GM23248 (cell line): ENCODE measurements at regions not wholly inside any gene's neighbourhood (a gene's known extent, or its start where the extent isn't known, plus 50 kb on each side); places are given as distances from the start of the nearest gene placed in this dataset.

Experiments
- DNase-seq: peaks from one replicate; pipeline ENCODE4 v3.0.0-alpha.2; 2015
- H2AFZ ChIP-seq: fragments of 200-600 bp; sonication (generic); 2 replicates; pipeline ENCODE4 v1.6.1; 2016; ENCODE audit warnings: antibody characterized with exemption
- H3F3A ChIP-seq: fragments of 200-600 bp; sonication (generic); 2 replicates; pipeline ENCODE4 v1.6.1; 2016; ENCODE audit warnings: mild to moderate bottlenecking, antibody characterized with exemption, mixed run types; ENCODE audit not compliant: insufficient read depth
- H3K27ac ChIP-seq: fragments of 200-600 bp; sonication (generic); 2 replicates; pipeline ENCODE4 v1.5.1; 2016; ENCODE audit warnings: mild to moderate bottlenecking
- H3K27me3 ChIP-seq: fragments of 200-600 bp; sonication (generic); replicated peaks from 2 replicates; pipeline ENCODE4 v1.6.1; 2016; ENCODE audit warnings: mild to moderate bottlenecking; ENCODE audit not compliant: insufficient read depth
- H3K36me3 ChIP-seq: fragments of 200-600 bp; sonication (generic); 2 replicates; pipeline ENCODE4 v1.6.1; 2016; ENCODE audit warnings: low read depth, mild to moderate bottlenecking
- H3K4me1 ChIP-seq: fragments of 200-600 bp; sonication (generic); 2 replicates; pipeline ENCODE4 v1.6.1; 2016; ENCODE audit warnings: mild to moderate bottlenecking; ENCODE audit not compliant: insufficient read depth
- H3K4me2 ChIP-seq: fragments of 200-600 bp; sonication (generic); one replicate; pipeline ENCODE4 v1.6.1; 2016; ENCODE audit warnings: mild to moderate bottlenecking; ENCODE audit not compliant: unreplicated experiment
- H3K4me3 ChIP-seq: fragments of 200-600 bp; sonication (generic); 2 replicates; pipeline ENCODE4 v1.5.1; 2016; ENCODE audit warnings: mild to moderate bottlenecking
- H3K79me2 ChIP-seq: fragments of 200-600 bp; sonication (generic); 2 replicates; pipeline ENCODE4 v1.6.1; 2016; ENCODE audit warnings: mild to moderate bottlenecking; ENCODE audit not compliant: insufficient read depth
- H3K9ac ChIP-seq: fragments of 200-600 bp; sonication (generic); 2 replicates; pipeline ENCODE4 v1.6.1; 2016; ENCODE audit warnings: mild to moderate bottlenecking
- H3K9me2 ChIP-seq: fragments of 200-600 bp; sonication (generic); 2 replicates; pipeline ENCODE4 v1.6.1; 2016; ENCODE audit warnings: mixed run types, mild to moderate bottlenecking, moderate library complexity; ENCODE audit not compliant: insufficient read depth
- H3K9me3 ChIP-seq: fragments of 200-600 bp; sonication (generic); one replicate; pipeline ENCODE4 v1.6.1; 2017; ENCODE audit warnings: low read depth
- H4K20me1 ChIP-seq: fragments of 200-600 bp; sonication (generic); 2 replicates; pipeline ENCODE4 v1.6.0; 2016; ENCODE audit not compliant: insufficient read depth
- EZH2 ChIP-seq: fragments of 200-600 bp; sonication (generic); IDR thresholded peaks from 2 replicates; pipeline ENCODE4 v1.6.1; 2018; ENCODE audit warnings: antibody characterized with exemption, mild to moderate bottlenecking; ENCODE audit not compliant: insufficient read depth, poor library complexity, severe bottlenecking
- EZH2phosphoT487 ChIP-seq: fragments of 200-600 bp; sonication (generic); IDR thresholded peaks from 2 replicates; pipeline ENCODE4 v1.6.1; 2018; ENCODE audit warnings: antibody characterized with exemption, moderate library complexity, mild to moderate bottlenecking, low read depth; ENCODE audit not compliant: insufficient read depth
- WGBS, 2 experiments: methylation state at CpG; one replicate each; pipeline ENCODE4 v1.1.6; 2015 to 2017; ENCODE audit warnings: low lambda C conversion rate in 2 of 2, low coverage in 1 of 2; ENCODE audit errors: missing lambda C conversion rate in 2 of 2; 5-methylcytosine and 5-hydroxymethylcytosine counted together
- in situ Hi-C: fragments of 300-500 bp; cut with MboI; formaldehyde crosslinking; loops from 2 replicates; pipeline ENCODE4 v1.15.0; 2020

- no peaks in the 10 kb centered on the region for H3K9me3 ChIP-seq
- in situ Hi-C loops, result no loop called here
- H3K9ac ChIP-seq, result no peak overlapping the region
- H3F3A ChIP-seq, result no peaks in the 10 kb centered on the region
- no peak overlapping the region for H3K4me3 ChIP-seq
- H3K79me2 ChIP-seq, result no peaks in the 10 kb centered on the region
- no peak overlapping the region for H2AFZ ChIP-seq
- no peaks in the 10 kb centered on the region for H3K9me2 ChIP-seq
- H3K27ac ChIP-seq, result no peak overlapping the region
- H4K20me1 ChIP-seq, result no peaks in the 10 kb centered on the region
- no peak for DNase-seq
- H3K27me3 ChIP-seq, result no peaks in the 10 kb centered on the region
- no peak overlapping the region for H3K4me2 ChIP-seq
- H3K4me1 ChIP-seq, result no peaks in the 10 kb centered on the region
- no peaks in the 10 kb centered on the region for H3K36me3 ChIP-seq
- TF ChIP-seq EZH2phosphoT487, result no peak
- TF ChIP-seq EZH2, result no peak
- 59 to 74% methylated on average over 3 of the region's 3 CpGs for WGBS, 2 experiments
Observed at GRCh38 chr14:49220492-49220891, 365.7 kb downstream of the RPS29 start.

- DNase-seq, result peak; percentile 27
- H2AFZ ChIP-seq, result no peak overlapping the region
- H3K9ac ChIP-seq, result no peak overlapping the region
- H3K4me3 ChIP-seq, result no peak overlapping the region
- no peak overlapping the region for H3K4me2 ChIP-seq
- in situ Hi-C loops, result no loop called here
- no peaks in the 10 kb centered on the region for H3K9me2 ChIP-seq
- WGBS, 2 experiments, result 5 to 8% methylated on average over 5 of the region's 5 CpGs
- no peaks in the 10 kb centered on the region for H3K9me3 ChIP-seq
- H3F3A ChIP-seq, result no peaks in the 10 kb centered on the region
- no peaks in the 10 kb centered on the region for H3K4me1 ChIP-seq
- H3K27ac ChIP-seq, result no peak overlapping the region
- H3K27me3 ChIP-seq, result no peaks in the 10 kb centered on the region
- no peaks in the 10 kb centered on the region for H3K79me2 ChIP-seq
- H4K20me1 ChIP-seq, result no peaks in the 10 kb centered on the region
- TF ChIP-seq EZH2 (no peak), EZH2phosphoT487 (no peak)
- no peaks in the 10 kb centered on the region for H3K36me3 ChIP-seq
Observed at GRCh38 chr14:49218436-49219092, 367.6 kb downstream of the RPS29 start.

- H3K9ac ChIP-seq, result no peak overlapping the region
- H3K9me3 ChIP-seq, result no peaks in the 10 kb centered on the region
- no peak overlapping the region for H2AFZ ChIP-seq
- TF ChIP-seq EZH2phosphoT487, result no peak
- no peak for TF ChIP-seq EZH2
- 8 to 9% methylated on average over 4 of the region's 4 CpGs for WGBS, 2 experiments
- DNase-seq, result peak; percentile 58
- no peaks in the 10 kb centered on the region for H3K36me3 ChIP-seq
- H4K20me1 ChIP-seq, result no peaks in the 10 kb centered on the region
- H3K27ac ChIP-seq, result no peak overlapping the region
- no peaks in the 10 kb centered on the region for H3K79me2 ChIP-seq
- in situ Hi-C loops, result no loop called here
- no peaks in the 10 kb centered on the region for H3F3A ChIP-seq
- no peaks in the 10 kb centered on the region for H3K9me2 ChIP-seq
- H3K4me3 ChIP-seq, result no peak overlapping the region
- H3K4me1 ChIP-seq, result no peaks in the 10 kb centered on the region
- H3K4me2 ChIP-seq, result no peak overlapping the region
- H3K27me3 ChIP-seq, result no peaks in the 10 kb centered on the region
Observed at GRCh38 chr14:49212721-49213120, 373.5 kb downstream of the RPS29 start.

DNA sequence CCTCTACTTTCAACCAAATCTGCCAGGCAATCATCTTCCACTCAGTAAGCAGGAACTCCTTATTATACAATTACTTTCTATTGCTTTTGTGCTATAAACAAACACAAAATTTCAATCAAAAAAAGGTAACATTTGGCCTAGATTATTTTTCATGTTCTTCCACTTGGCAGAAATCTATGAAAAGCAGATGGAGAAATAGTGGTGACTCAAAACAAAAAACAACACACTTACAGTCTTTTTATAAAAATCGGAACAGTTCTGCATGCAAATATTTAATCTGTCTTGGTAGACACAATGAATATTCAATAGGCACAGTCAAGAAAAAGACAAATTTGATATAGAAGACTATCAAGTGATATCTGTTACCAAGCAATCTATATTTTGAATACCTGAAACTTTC, 376.8 kb downstream of the RPS29 start:
- Histone ChIP-seq H3K9ac (no peak overlapping the region), H3F3A (no peaks in the 10 kb centered on the region), H4K20me1 (no peaks in the 10 kb centered on the region), H3K9me2 (no peaks in the 10 kb centered on the region), H3K9me3 (no peaks in the 10 kb centered on the region), H3K4me2 (no peak overlapping the region), H3K4me3 (no peak overlapping the region), H2AFZ (no peak overlapping the region), H3K79me2 (no peaks in the 10 kb centered on the region), H3K27ac (no peak overlapping the region), H3K4me1 (no peaks in the 10 kb centered on the region), H3K27me3 (no peaks in the 10 kb centered on the region), H3K36me3 (no peaks in the 10 kb centered on the region)
- 3 to 12% methylated on average over 1 of the region's 1 CpG for WGBS, 2 experiments
- DNase-seq, result no peak
- in situ Hi-C loops, result no loop called here
- TF ChIP-seq EZH2phosphoT487, result no peak
- no peak for TF ChIP-seq EZH2

GRCh38 chr14:49206828-49207227, 379.4 kb downstream of the RPS29 start:
- in situ Hi-C loops, result no loop called here
- DNase-seq, result no peak
- Histone ChIP-seq H3K9ac (no peak overlapping the region), H3K4me3 (no peak overlapping the region), H3K27ac (no peak overlapping the region), H3K9me3 (no peaks in the 10 kb centered on the region), H3K36me3 (no peaks in the 10 kb centered on the region), H3K79me2 (no peaks in the 10 kb centered on the region), H3K27me3 (no peaks in the 10 kb centered on the region), H3K4me1 (no peaks in the 10 kb centered on the region), H2AFZ (no peak overlapping the region), H3K9me2 (no peaks in the 10 kb centered on the region), H3F3A (no peaks in the 10 kb centered on the region), H3K4me2 (no peak overlapping the region), H4K20me1 (no peaks in the 10 kb centered on the region)
- 18 to 24% methylated on average over 9 of the region's 9 CpGs for WGBS, 2 experiments
- TF ChIP-seq EZH2phosphoT487, result no peak
- TF ChIP-seq EZH2, result no peak
